ENCODE measurements at regions not wholly inside any gene's neighbourhood (a gene's known extent, or its start where the extent isn't known, plus 50 kb on each side); places are given as distances from the start of the nearest gene placed in this dataset.

GRCh38 chr3:94776401-94776915 lies 713.6 kb downstream of the NSUN3 start:
- Mint-ChIP-seq H3K27me3 (ENCODE audit: low read depth in 3 of 3) (no peaks in the 10 kb centered on the region), H3K27ac (no peak overlapping the region), H3K36me3 (no peaks in the 10 kb centered on the region), H3K9me3 (peaks cover 0 to 4% (median 0%) of the 10 kb centered on the region in 7 donors), H3K4me1 (no peaks in the 10 kb centered on the region), H3K4me3 (no peak overlapping the region)
- Histone ChIP-seq H3K9me3 (replicated peaks in 1 of 2; ENCODE audit: control insufficient read depth in 1 of 2, insufficient read depth in 1 of 2, low read length in 2 of 2) (peaks cover 0 to 2% of the 10 kb centered on the region in 2 donors), H4K20me1 (ENCODE audit: insufficient read depth, low read length) (no peaks in the 10 kb centered on the region), H3K4me1 (ENCODE audit: control insufficient read depth in 1 of 2, insufficient read depth in 2 of 2, low read length in 2 of 2) (no peaks in the 10 kb centered on the region), H3K27me3 (ENCODE audit: control insufficient read depth in 2 of 2, insufficient read depth in 2 of 2, low read length in 2 of 2) (no peaks in the 10 kb centered on the region), H3K79me2 (ENCODE audit: insufficient read depth, low read length) (no peaks in the 10 kb centered on the region), H3K4me3 (replicated peaks in 1 of 3; ENCODE audit: low read depth in 2 of 3, low read length in 3 of 3) (no peak overlapping the region), H3K36me3 (replicated peaks in 1 of 2; ENCODE audit: control insufficient read depth in 1 of 2, insufficient read depth in 2 of 2, low read length in 2 of 2) (no peaks in the 10 kb centered on the region), H2AFZ (ENCODE audit: insufficient read depth, low read depth, low read length, poor library complexity, severe bottlenecking) (no peak overlapping the region), H3K9ac (ENCODE audit: insufficient read depth, low read length, poor library complexity, severe bottlenecking) (no peak overlapping the region), H3K4me2 (replicated peaks; ENCODE audit: extremely low read depth, low read length, poor library complexity, severe bottlenecking) (no peak overlapping the region), H3K27ac (ENCODE audit: low read depth in 1 of 2, low read length in 2 of 2) (no peak overlapping the region)
- 70% methylated on average over 2 of the region's 3 CpGs for WGBS (ENCODE audit: insufficient coverage)
- intact Hi-C loops (cut with micrococcal nuclease) = no loop called here
- no peak for TF ChIP-seq CTCF (IDR thresholded peaks at IDR 0.05)
- no peak for DNase-seq

DNA sequence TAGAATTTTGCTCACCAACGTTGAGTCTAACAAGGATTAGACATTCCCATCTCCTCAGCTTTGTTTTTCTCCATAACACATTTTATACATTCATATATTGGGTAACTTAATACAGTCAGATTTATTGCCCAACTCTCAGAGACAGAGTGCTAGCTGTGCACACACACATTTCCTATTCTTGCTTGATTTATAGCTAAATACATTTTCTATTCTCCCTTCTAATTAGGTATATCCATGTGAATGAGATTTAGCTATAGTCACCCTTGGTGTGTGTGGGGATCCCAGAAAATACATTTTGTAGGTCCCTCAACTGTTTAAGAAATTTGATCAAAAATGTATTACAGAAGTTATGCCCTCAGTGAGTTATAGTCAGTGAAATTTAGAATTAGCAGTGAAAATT lies 715.4 kb downstream of the NSUN3 start:
- intact Hi-C loops (cut with micrococcal nuclease) = no loop called here
- Histone ChIP-seq H3K9ac (ENCODE audit: insufficient read depth, low read length, poor library complexity, severe bottlenecking) (no peak overlapping the region), H3K4me1 (ENCODE audit: control insufficient read depth in 1 of 2, insufficient read depth in 2 of 2, low read length in 2 of 2) (no peaks in the 10 kb centered on the region), H2AFZ (ENCODE audit: insufficient read depth, low read depth, low read length, poor library complexity, severe bottlenecking) (no peak overlapping the region), H3K9me3 (replicated peaks in 1 of 2; ENCODE audit: control insufficient read depth in 1 of 2, insufficient read depth in 1 of 2, low read length in 2 of 2) (peaks cover 0 to 2% of the 10 kb centered on the region in 2 donors), H3K27me3 (ENCODE audit: control insufficient read depth in 2 of 2, insufficient read depth in 2 of 2, low read length in 2 of 2) (no peaks in the 10 kb centered on the region), H4K20me1 (ENCODE audit: insufficient read depth, low read length) (no peaks in the 10 kb centered on the region), H3K27ac (ENCODE audit: low read depth in 1 of 2, low read length in 2 of 2) (no peak overlapping the region), H3K36me3 (replicated peaks in 1 of 2; ENCODE audit: control insufficient read depth in 1 of 2, insufficient read depth in 2 of 2, low read length in 2 of 2) (no peaks in the 10 kb centered on the region), H3K4me3 (replicated peaks in 1 of 3; ENCODE audit: low read depth in 2 of 3, low read length in 3 of 3) (no peak overlapping the region), H3K79me2 (ENCODE audit: insufficient read depth, low read length) (no peaks in the 10 kb centered on the region), H3K4me2 (replicated peaks; ENCODE audit: extremely low read depth, low read length, poor library complexity, severe bottlenecking) (no peak overlapping the region)
- whole genome bisulfite sequencing (ENCODE audit: insufficient coverage) = no CpG with 5 or more reads among the region's 1 CpG
- Mint-ChIP-seq H3K36me3 (no peaks in the 10 kb centered on the region), H3K9me3 (peaks cover 0 to 4% (median 0%) of the 10 kb centered on the region in 7 donors), H3K4me1 (no peaks in the 10 kb centered on the region), H3K27me3 (ENCODE audit: low read depth in 3 of 3) (no peaks in the 10 kb centered on the region), H3K4me3 (no peak overlapping the region), H3K27ac (no peak overlapping the region)
- no peak for DNase-seq
- TF ChIP-seq CTCF (IDR thresholded peaks at IDR 0.05) = no peak

Data from CD14-positive monocyte (primary cell).